HT1080 (cell line): ENCODE measurements at regions not wholly inside any gene's neighbourhood (a gene's known extent, or its start where the extent isn't known, plus 50 kb on each side); places are given as distances from the start of the nearest gene placed in this dataset.

Experiments
- DNase-seq: peaks from one replicate; pipeline ENCODE4 v3.0.0-alpha.2; 2015; ENCODE audit warnings: low read depth

GRCh38 chr9:7305677-7306076, 493.9 kb downstream of the DMAC1 start:
- no peak for DNase-seq

GRCh38 chr9:7304627-7304995, 495.0 kb downstream of the DMAC1 start:
- no peak for DNase-seq

- no peak for DNase-seq
Measured at GRCh38 chr9:7303907-7304626, 495.5 kb downstream of the DMAC1 start.

GRCh38 chr9:7300484-7300883, 499.1 kb downstream of the DMAC1 start:
- no peak for DNase-seq

GRCh38 chr9:7298123-7298522, 501.5 kb downstream of the DMAC1 start:
- no peak for DNase-seq

GRCh38 chr9:7297521-7297920, 502.1 kb downstream of the DMAC1 start:
- no peak for DNase-seq

GRCh38 chr9:7293091-7293490, 506.5 kb downstream of the DMAC1 start:
- DNase-seq, result no peak

- no peak for DNase-seq
Measured at GRCh38 chr9:7289773-7290172, 509.8 kb downstream of the DMAC1 start.

GRCh38 chr9:7287986-7288385, 511.6 kb downstream of the DMAC1 start:
- DNase-seq, result no peak

GRCh38 chr9:7287065-7287464, 512.5 kb downstream of the DMAC1 start:
- DNase-seq, result no peak

- DNase-seq, result peak; percentile 62
Measured at GRCh38 chr9:7286101-7286500, 513.5 kb downstream of the DMAC1 start.

GRCh38 chr9:7285199-7285598, 514.4 kb downstream of the DMAC1 start:
- no peak for DNase-seq

GRCh38 chr9:7284517-7284916, 515.1 kb downstream of the DMAC1 start:
- DNase-seq, result no peak

- no peak for DNase-seq
Measured at GRCh38 chr9:7284117-7284516, 515.5 kb downstream of the DMAC1 start.

- peak; percentile 34 for DNase-seq
Measured at GRCh38 chr9:7273575-7273974, 515.8 kb downstream of the KDM4C start.

- DNase-seq, result no peak
Measured at GRCh38 chr9:7266911-7267595, 509.3 kb downstream of the KDM4C start.

GRCh38 chr9:7265181-7265580, 507.4 kb downstream of the KDM4C start:
- DNase-seq, result no peak

- DNase-seq, result no peak
Measured at GRCh38 chr9:7259544-7260241, 501.9 kb downstream of the KDM4C start.

GRCh38 chr9:7258688-7259396, 501.1 kb downstream of the KDM4C start:
- no peak for DNase-seq

GRCh38 chr9:7246917-7247522, 489.2 kb downstream of the KDM4C start:
- no peak for DNase-seq

GRCh38 chr9:7245976-7246580, 488.3 kb downstream of the KDM4C start:
- DNase-seq, result no peak
